AG08396 (cell line): ENCODE measurements at regions not wholly inside any gene's neighbourhood (a gene's known extent, or its start where the extent isn't known, plus 50 kb on each side); places are given as distances from the start of the nearest gene placed in this dataset.

Experiments
- DNase-seq: peaks from one replicate; pipeline ENCODE4 v3.0.0; 2012; ENCODE audit warnings: low spot score, mixed read lengths

GRCh38 chr2:16130541-16130880, 190.2 kb downstream of the MYCN start:
- DNase-seq = no peak

GRCh38 chr2:16129716-16130540, 189.6 kb downstream of the MYCN start:
- DNase-seq = no peak

GRCh38 chr2:16128746-16129610, 188.6 kb downstream of the MYCN start:
- DNase-seq = no peak

GRCh38 chr2:16127958-16128357, 187.6 kb downstream of the MYCN start:
- DNase-seq = no peak

- no peak for DNase-seq
These were observed 187.1 kb downstream of the MYCN start for GRCh38 chr2:16127276-16127940.

GRCh38 chr2:16126517-16127275, 186.3 kb downstream of the MYCN start:
- DNase-seq = no peak

- DNase-seq = no peak
These were observed 185.5 kb downstream of the MYCN start for GRCh38 chr2:16125614-16126516.

GRCh38 chr2:16124881-16125613, 184.7 kb downstream of the MYCN start:
- no peak for DNase-seq

- no peak for DNase-seq
These were observed 183.8 kb downstream of the MYCN start for GRCh38 chr2:16123856-16124780.

GRCh38 chr2:16123421-16123820, 183.1 kb downstream of the MYCN start:
- DNase-seq = no peak

GRCh38 chr2:16122556-16122955, 182.2 kb downstream of the MYCN start:
- no peak for DNase-seq

GRCh38 chr2:16121986-16122390, 181.6 kb downstream of the MYCN start:
- no peak for DNase-seq

- DNase-seq = no peak
These were observed 181.1 kb downstream of the MYCN start for GRCh38 chr2:16121231-16121985.

GRCh38 chr2:16120591-16121180, 180.3 kb downstream of the MYCN start:
- no peak for DNase-seq

GRCh38 chr2:16119741-16120140, 179.4 kb downstream of the MYCN start:
- no peak for DNase-seq

- DNase-seq = no peak
These were observed 178.6 kb downstream of the MYCN start for GRCh38 chr2:16118611-16119590.
